GM21529 (cell line): ENCODE measurements at regions not wholly inside any gene's neighbourhood (a gene's known extent, or its start where the extent isn't known, plus 50 kb on each side); places are given as distances from the start of the nearest gene placed in this dataset.

Experiments
- ATAC-seq: cut with Tn5 transposase; IDR thresholded peaks from one replicate; pipeline ENCODE4 v1.9.1; 2021; ENCODE audit not compliant: unreplicated experiment

- no peak for ATAC-seq
These were observed 112.8 kb downstream of the SAMD5 start for GRCh38 chr6:147621263-147621662.

- ATAC-seq = no peak
These were observed 113.5 kb downstream of the SAMD5 start for GRCh38 chr6:147621961-147622360.

GRCh38 chr6:147624946-147625515, 116.5 kb downstream of the SAMD5 start:
- no peak for ATAC-seq

- no peak for ATAC-seq
These were observed 117.5 kb downstream of the SAMD5 start for GRCh38 chr6:147625946-147626345.

GRCh38 chr6:147627411-147627810, 118.9 kb downstream of the SAMD5 start:
- no peak for ATAC-seq

GRCh38 chr6:147633191-147633590, 124.7 kb downstream of the SAMD5 start:
- no peak for ATAC-seq

- ATAC-seq = no peak
These were observed 129.2 kb downstream of the SAMD5 start for GRCh38 chr6:147637620-147638195.

- no peak for ATAC-seq
These were observed 130.8 kb downstream of the SAMD5 start for GRCh38 chr6:147639279-147639678.

- ATAC-seq = no peak
These were observed 132.1 kb downstream of the SAMD5 start for GRCh38 chr6:147640606-147641005.

GRCh38 chr6:147641511-147641910, 133.0 kb downstream of the SAMD5 start:
- ATAC-seq = no peak

GRCh38 chr6:147642458-147642857, 134.0 kb downstream of the SAMD5 start:
- ATAC-seq = no peak

GRCh38 chr6:147643341-147644200, 135.1 kb downstream of the SAMD5 start:
- no peak for ATAC-seq

GRCh38 chr6:147648916-147649315, 140.4 kb downstream of the SAMD5 start:
- ATAC-seq = no peak

GRCh38 chr6:147651249-147652063, 143.0 kb downstream of the SAMD5 start:
- no peak for ATAC-seq

GRCh38 chr6:147653631-147654030, 145.1 kb downstream of the SAMD5 start:
- no peak for ATAC-seq

- ATAC-seq = no peak
These were observed 145.8 kb downstream of the SAMD5 start for GRCh38 chr6:147654103-147654845.

- ATAC-seq = no peak
These were observed 152.1 kb downstream of the SAMD5 start for GRCh38 chr6:147660334-147661311.

- no peak for ATAC-seq
These were observed 154.2 kb downstream of the SAMD5 start for GRCh38 chr6:147662646-147663045.

GRCh38 chr6:147664092-147664491, 155.6 kb downstream of the SAMD5 start:
- no peak for ATAC-seq
